Loucy (cell line): ENCODE measurements at regions not wholly inside any gene's neighbourhood (a gene's known extent, or its start where the extent isn't known, plus 50 kb on each side); places are given as distances from the start of the nearest gene placed in this dataset.

ENCODE experiments used
- H2AFZ ChIP-seq: fragments of 200-600 bp; sonication (generic); 2 replicates; pipeline ENCODE4 v1.6.0; 2016; ENCODE audit warnings: antibody characterized with exemption, mild to moderate bottlenecking, low read length, moderate library complexity
- H3F3A ChIP-seq: fragments of 200-600 bp; 2 replicates; pipeline ENCODE4 v1.6.0; 2016; ENCODE audit warnings: antibody characterized with exemption, low read depth, mild to moderate bottlenecking
- H3K27me3 ChIP-seq: fragments of 200-600 bp; sonication (generic); 2 replicates; pipeline ENCODE4 v1.6.1; 2014; ENCODE audit warnings: low read length, mild to moderate bottlenecking; ENCODE audit not compliant: insufficient read depth, poor library complexity, severe bottlenecking
- H3K36me3 ChIP-seq: fragments of 200-600 bp; sonication (generic); 2 replicates; pipeline ENCODE4 v1.6.1; 2016; ENCODE audit warnings: low read length; ENCODE audit not compliant: insufficient read depth
- H3K4me1 ChIP-seq: fragments of 200-600 bp; sonication (generic); 2 replicates; pipeline ENCODE4 v1.5.1; 2014; ENCODE audit warnings: low read length, mild to moderate bottlenecking; ENCODE audit not compliant: insufficient read depth, poor library complexity, severe bottlenecking
- H3K4me2 ChIP-seq: fragments of 200-600 bp; sonication (generic); 2 replicates; pipeline ENCODE4 v1.6.0; 2014; ENCODE audit warnings: antibody characterized with exemption, low read length, low read depth, mild to moderate bottlenecking; ENCODE audit not compliant: poor library complexity, severe bottlenecking
- H3K4me3 ChIP-seq: fragments of 200-600 bp; sonication (generic); 2 replicates; pipeline ENCODE4 v1.5.1; 2014; ENCODE audit warnings: low read length, mild to moderate bottlenecking, mixed read lengths; ENCODE audit not compliant: poor library complexity, severe bottlenecking
- H3K79me2 ChIP-seq: fragments of 200-600 bp; sonication (generic); 2 replicates; pipeline ENCODE4 v1.6.1; 2014; ENCODE audit warnings: low read length; ENCODE audit not compliant: insufficient read depth
- H3K9ac ChIP-seq: fragments of 200-600 bp; sonication (generic); 2 replicates; pipeline ENCODE4 v1.6.0; 2014; ENCODE audit warnings: mild to moderate bottlenecking, low read depth, low read length, moderate library complexity; ENCODE audit not compliant: poor library complexity, severe bottlenecking
- H3K9me2 ChIP-seq: fragments of 200-600 bp; sonication (generic); replicated peaks from 2 replicates; pipeline ENCODE4 v1.6.1; 2016; ENCODE audit warnings: low read depth, low read length, mixed read lengths
- H3K9me3 ChIP-seq: fragments of 200-600 bp; sonication (generic); 2 replicates; pipeline ENCODE4 v1.6.1; 2014; ENCODE audit warnings: mild to moderate bottlenecking, antibody characterized with exemption, low read length, low read depth; ENCODE audit not compliant: insufficient read depth
- H4K20me1 ChIP-seq: fragments of 200-600 bp; sonication (generic); 2 replicates; pipeline ENCODE4 v1.6.0; 2014; ENCODE audit warnings: antibody characterized with exemption, low read length, mild to moderate bottlenecking; ENCODE audit not compliant: insufficient read depth, poor library complexity, severe bottlenecking
- EZH2phosphoT487 ChIP-seq: fragments of 200-600 bp; IDR thresholded peaks from 2 replicates; pipeline ENCODE4 v1.6.1; 2018; ENCODE audit warnings: antibody characterized with exemption, mild to moderate bottlenecking, moderate library complexity, borderline replicate concordance
- TF ChIP-seq, protein P1 (sequence below): fragments of 200-600 bp; sonication (generic); conservative IDR thresholded peaks from 2 replicates; pipeline ENCODE4 v1.5.1; 2014; ENCODE audit warnings: mild to moderate bottlenecking, antibody characterized with exemption, low read length

DNA sequence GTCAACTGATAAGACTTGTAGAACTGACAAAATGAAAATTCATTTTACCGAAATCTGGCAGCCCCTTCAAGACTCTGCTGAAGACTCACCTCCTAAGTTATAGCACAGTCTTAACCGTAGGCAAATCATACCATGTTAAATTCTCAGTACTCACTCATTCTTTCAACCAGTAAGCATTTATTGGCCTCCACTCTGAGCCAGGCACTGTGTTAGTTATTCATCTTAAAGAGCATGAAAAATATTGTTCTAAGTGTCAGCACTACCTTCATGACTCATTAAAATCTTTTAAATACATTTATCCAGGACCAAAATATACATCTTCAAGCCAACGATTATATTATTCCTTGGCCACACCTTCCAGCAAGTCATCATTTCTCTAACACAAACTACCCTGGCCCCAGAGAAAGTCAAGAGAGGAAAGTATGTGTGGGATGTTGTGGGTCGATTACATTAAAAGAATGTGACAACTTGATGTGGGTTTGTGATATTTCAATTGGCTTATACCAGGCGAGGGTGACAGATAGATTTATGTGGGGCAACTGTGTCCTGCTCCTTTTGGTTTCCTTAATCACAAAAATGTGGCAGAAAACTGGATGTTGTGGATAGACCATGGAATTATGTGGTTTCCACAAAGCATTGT is 55.0 kb downstream of the TMEM30B start:
- H3K9me3 ChIP-seq, result no peaks in the 10 kb centered on the region
- no peaks in the 10 kb centered on the region for H4K20me1 ChIP-seq
- H3K4me1 ChIP-seq, result no peaks in the 10 kb centered on the region
- no peak overlapping the region for H3K9ac ChIP-seq
- no peaks in the 10 kb centered on the region for H3K36me3 ChIP-seq
- no peak overlapping the region for H3K4me2 ChIP-seq
- no peak overlapping the region for H2AFZ ChIP-seq
- no peak overlapping the region for H3K4me3 ChIP-seq
- no peak for TF ChIP-seq EZH2phosphoT487
- TF ChIP-seq, protein P1, sequence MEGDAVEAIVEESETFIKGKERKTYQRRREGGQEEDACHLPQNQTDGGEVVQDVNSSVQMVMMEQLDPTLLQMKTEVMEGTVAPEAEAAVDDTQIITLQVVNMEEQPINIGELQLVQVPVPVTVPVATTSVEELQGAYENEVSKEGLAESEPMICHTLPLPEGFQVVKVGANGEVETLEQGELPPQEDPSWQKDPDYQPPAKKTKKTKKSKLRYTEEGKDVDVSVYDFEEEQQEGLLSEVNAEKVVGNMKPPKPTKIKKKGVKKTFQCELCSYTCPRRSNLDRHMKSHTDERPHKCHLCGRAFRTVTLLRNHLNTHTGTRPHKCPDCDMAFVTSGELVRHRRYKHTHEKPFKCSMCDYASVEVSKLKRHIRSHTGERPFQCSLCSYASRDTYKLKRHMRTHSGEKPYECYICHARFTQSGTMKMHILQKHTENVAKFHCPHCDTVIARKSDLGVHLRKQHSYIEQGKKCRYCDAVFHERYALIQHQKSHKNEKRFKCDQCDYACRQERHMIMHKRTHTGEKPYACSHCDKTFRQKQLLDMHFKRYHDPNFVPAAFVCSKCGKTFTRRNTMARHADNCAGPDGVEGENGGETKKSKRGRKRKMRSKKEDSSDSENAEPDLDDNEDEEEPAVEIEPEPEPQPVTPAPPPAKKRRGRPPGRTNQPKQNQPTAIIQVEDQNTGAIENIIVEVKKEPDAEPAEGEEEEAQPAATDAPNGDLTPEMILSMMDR, result no peak
- no peaks in the 10 kb centered on the region for H3K27me3 ChIP-seq
- H3K9me2 ChIP-seq, result no peaks in the 10 kb centered on the region
- H3K79me2 ChIP-seq, result no peaks in the 10 kb centered on the region
- no peaks in the 10 kb centered on the region for H3F3A ChIP-seq

DNA sequence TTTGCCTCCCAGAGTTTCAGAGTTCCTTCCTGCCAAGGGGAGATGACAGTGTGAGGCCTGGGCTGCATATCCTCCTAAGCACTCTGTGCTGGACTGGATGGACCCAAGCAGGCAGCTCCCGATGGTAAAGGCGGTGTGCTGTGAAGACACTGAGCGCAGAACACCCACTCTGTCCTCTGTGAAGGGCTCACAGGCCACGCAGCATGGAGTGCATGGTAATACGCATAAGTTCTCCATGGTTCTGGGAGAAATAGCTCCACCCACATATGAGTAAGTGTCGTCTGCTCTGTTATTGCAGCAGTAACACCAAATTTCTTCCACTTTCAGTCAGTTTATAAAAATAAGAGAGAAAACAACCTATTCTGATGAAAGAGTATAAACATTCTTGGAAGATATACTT is 55.8 kb downstream of the TMEM30B start:
- Histone ChIP-seq H3K79me2 (no peaks in the 10 kb centered on the region), H4K20me1 (no peaks in the 10 kb centered on the region), H3K27me3 (no peaks in the 10 kb centered on the region), H3K9ac (no peak overlapping the region), H3K9me3 (no peaks in the 10 kb centered on the region), H3K9me2 (no peaks in the 10 kb centered on the region), H2AFZ (no peak overlapping the region), H3K4me3 (no peak overlapping the region), H3F3A (no peaks in the 10 kb centered on the region), H3K4me1 (no peaks in the 10 kb centered on the region), H3K4me2 (no peak overlapping the region), H3K36me3 (no peaks in the 10 kb centered on the region)
- no peak for TF ChIP-seq EZH2phosphoT487
- TF ChIP-seq, protein P1, result no peak

DNA sequence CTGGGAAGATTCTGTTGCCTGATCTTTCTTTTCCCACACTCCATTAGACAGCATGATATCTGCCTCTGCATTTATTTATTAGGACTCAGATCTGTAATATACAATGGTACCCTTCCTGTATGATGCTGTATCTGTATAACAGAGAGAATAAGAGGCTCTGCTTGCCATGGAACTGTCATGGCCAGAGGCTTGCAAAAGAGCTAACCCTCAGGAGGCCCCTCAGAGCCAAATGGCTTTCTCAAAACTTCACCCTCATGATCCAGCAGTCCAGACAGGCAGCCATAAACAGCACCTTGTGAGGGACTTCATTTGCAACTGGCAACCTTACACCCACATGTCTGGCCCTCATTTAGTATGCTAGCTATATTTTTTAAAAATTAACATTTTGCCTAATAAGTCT is 57.6 kb downstream of the TMEM30B start:
- H3K4me2 ChIP-seq, result no peak overlapping the region
- no peak overlapping the region for H3K4me3 ChIP-seq
- H3K79me2 ChIP-seq, result no peaks in the 10 kb centered on the region
- no peaks in the 10 kb centered on the region for H4K20me1 ChIP-seq
- no peak overlapping the region for H3K9ac ChIP-seq
- no peaks in the 10 kb centered on the region for H3K27me3 ChIP-seq
- no peaks in the 10 kb centered on the region for H3F3A ChIP-seq
- H3K4me1 ChIP-seq, result no peaks in the 10 kb centered on the region
- no peaks in the 10 kb centered on the region for H3K9me2 ChIP-seq
- no peaks in the 10 kb centered on the region for H3K9me3 ChIP-seq
- TF ChIP-seq EZH2phosphoT487, result no peak
- TF ChIP-seq, protein P1, result no peak
- no peak overlapping the region for H2AFZ ChIP-seq
- no peaks in the 10 kb centered on the region for H3K36me3 ChIP-seq
